ENCODE measurements at regions not wholly inside any gene's neighbourhood (a gene's known extent, or its start where the extent isn't known, plus 50 kb on each side); places are given as distances from the start of the nearest gene placed in this dataset.

- no peak overlapping the region for H2BK5ac ChIP-seq (ENCODE audit: insufficient read length, low read length)
- no peak overlapping the region for H4K8ac ChIP-seq (replicated peaks; ENCODE audit: insufficient read length, low read depth, low read length)
- H2BK20ac ChIP-seq (ENCODE audit: low read depth, low read length, poor library complexity, severe bottlenecking), result no peak overlapping the region
- TF ChIP-seq, protein P1, sequence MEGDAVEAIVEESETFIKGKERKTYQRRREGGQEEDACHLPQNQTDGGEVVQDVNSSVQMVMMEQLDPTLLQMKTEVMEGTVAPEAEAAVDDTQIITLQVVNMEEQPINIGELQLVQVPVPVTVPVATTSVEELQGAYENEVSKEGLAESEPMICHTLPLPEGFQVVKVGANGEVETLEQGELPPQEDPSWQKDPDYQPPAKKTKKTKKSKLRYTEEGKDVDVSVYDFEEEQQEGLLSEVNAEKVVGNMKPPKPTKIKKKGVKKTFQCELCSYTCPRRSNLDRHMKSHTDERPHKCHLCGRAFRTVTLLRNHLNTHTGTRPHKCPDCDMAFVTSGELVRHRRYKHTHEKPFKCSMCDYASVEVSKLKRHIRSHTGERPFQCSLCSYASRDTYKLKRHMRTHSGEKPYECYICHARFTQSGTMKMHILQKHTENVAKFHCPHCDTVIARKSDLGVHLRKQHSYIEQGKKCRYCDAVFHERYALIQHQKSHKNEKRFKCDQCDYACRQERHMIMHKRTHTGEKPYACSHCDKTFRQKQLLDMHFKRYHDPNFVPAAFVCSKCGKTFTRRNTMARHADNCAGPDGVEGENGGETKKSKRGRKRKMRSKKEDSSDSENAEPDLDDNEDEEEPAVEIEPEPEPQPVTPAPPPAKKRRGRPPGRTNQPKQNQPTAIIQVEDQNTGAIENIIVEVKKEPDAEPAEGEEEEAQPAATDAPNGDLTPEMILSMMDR (conservative IDR thresholded peaks at IDR 0.05), result no peak
- H3K4me1 ChIP-seq (ENCODE audit: insufficient read depth, low read length), result no peaks in the 10 kb centered on the region
- H3K4me3 Mint-ChIP-seq, result no peak overlapping the region
- no peak for DNase-seq
- no peak overlapping the region for H2BK120ac ChIP-seq (ENCODE audit: low read depth, low read length, poor library complexity, severe bottlenecking)
- H3K27ac Mint-ChIP-seq, result no peak overlapping the region
- no peaks in the 10 kb centered on the region for H3K9me3 ChIP-seq (ENCODE audit: control insufficient read depth, low read depth, low read length)
- H3K18ac ChIP-seq (ENCODE audit: insufficient read length, low read depth, low read length), result no peak overlapping the region
- H3K27me3 ChIP-seq (ENCODE audit: insufficient read depth, low read length), result no peaks in the 10 kb centered on the region
- H2BK12ac ChIP-seq (ENCODE audit: insufficient read length, low read depth, low read length), result no peak overlapping the region
- peaks cover 3% of the 10 kb centered on the region for H3K27me3 Mint-ChIP-seq (ENCODE audit: low read depth)
- H2BK15ac ChIP-seq (ENCODE audit: low read depth, low read length), result no peak overlapping the region
- no peak overlapping the region for H3T11ph ChIP-seq (ENCODE audit: low read length)
- H3K4me2 ChIP-seq (ENCODE audit: insufficient read depth, insufficient read length, low read length), result no peak overlapping the region
- no peaks in the 10 kb centered on the region; a peak in 1 of 7 replicates for H3K36me3 Mint-ChIP-seq (ENCODE audit: insufficient read depth in 1 of 3, low read depth in 3 of 3)
- no peak overlapping the region for H3K9ac ChIP-seq (ENCODE audit: extremely low read depth, insufficient read length, low read length)
- H2AK5ac ChIP-seq (ENCODE audit: insufficient read length, low read length), result no peak overlapping the region
- no peak overlapping the region for H3K23ac ChIP-seq (ENCODE audit: insufficient read length, low read depth, low read length)
- no peak overlapping the region for H3K14ac ChIP-seq (ENCODE audit: insufficient read depth, low read length)
- H3K79me1 ChIP-seq (ENCODE audit: insufficient read depth, low read depth, low read length, poor library complexity, severe bottlenecking), result no peaks in the 10 kb centered on the region
- H3K79me2 ChIP-seq (ENCODE audit: insufficient read depth, low read length), result no peaks in the 10 kb centered on the region
- H3K23me2 ChIP-seq (ENCODE audit: insufficient read length, low read depth, low read length, poor library complexity, severe bottlenecking), result no peaks in the 10 kb centered on the region
- H4K20me1 ChIP-seq (ENCODE audit: control insufficient read depth, insufficient read depth, insufficient read length), result no peaks in the 10 kb centered on the region
- H3K4ac ChIP-seq (ENCODE audit: low read depth, low read length), result no peak overlapping the region
- H3K27ac ChIP-seq (ENCODE audit: insufficient read length, low read depth, low read length), result no peak overlapping the region
- H2AFZ ChIP-seq (ENCODE audit: low read length), result no peak overlapping the region
- no peak overlapping the region for H4K5ac ChIP-seq (ENCODE audit: insufficient read length, low read depth, low read length)
- H4K91ac ChIP-seq (ENCODE audit: insufficient read length, low read depth, low read length), result no peak overlapping the region
- H3K4me1 Mint-ChIP-seq, result peaks cover 8% of the 10 kb centered on the region in 2 experiments
- H3K56ac ChIP-seq (ENCODE audit: insufficient read length, low read depth, low read length), result no peak overlapping the region
- no CpG with 5 or more reads among the region's 6 CpGs for WGBS (ENCODE audit: extremely low coverage, insufficient read length, low lambda C conversion rate)
- no peaks in the 10 kb centered on the region; a peak in 1 of 5 replicates for H3K9me3 Mint-ChIP-seq
These were observed 578.7 kb upstream of the ID2 start for GRCh38 chr2:8103085-8103708.

Data from H9 (cell line).